GM19463 (cell line): ENCODE measurements at regions not wholly inside any gene's neighbourhood (a gene's known extent, or its start where the extent isn't known, plus 50 kb on each side); places are given as distances from the start of the nearest gene placed in this dataset.

Experiments
- ATAC-seq: cut with Tn5 transposase; IDR thresholded peaks from one replicate; pipeline ENCODE4 v1.9.1; 2021; ENCODE audit warnings: mild to moderate bottlenecking, moderate library complexity; ENCODE audit not compliant: unreplicated experiment

- no peak for ATAC-seq
These were observed 57.2 kb upstream of the PITRM1 start for GRCh38 chr10:3229815-3230214.

DNA sequence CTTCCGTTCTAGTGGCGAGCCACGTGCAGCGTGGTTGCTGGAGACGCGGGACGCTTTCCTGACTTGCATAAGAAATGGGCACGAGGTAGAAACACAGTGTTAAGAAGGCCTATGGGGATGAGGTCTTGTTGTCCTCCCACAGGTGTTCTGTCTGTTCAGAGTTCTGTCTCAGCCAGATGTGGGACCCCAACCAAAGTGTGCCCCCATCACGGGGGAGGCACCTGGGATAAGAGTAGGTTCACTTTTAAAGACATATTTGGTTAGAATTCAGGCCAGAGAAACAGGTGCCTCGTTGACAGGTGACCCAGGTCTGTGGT lies 56.0 kb upstream of the PITRM1 start:
- ATAC-seq, result no peak

DNA sequence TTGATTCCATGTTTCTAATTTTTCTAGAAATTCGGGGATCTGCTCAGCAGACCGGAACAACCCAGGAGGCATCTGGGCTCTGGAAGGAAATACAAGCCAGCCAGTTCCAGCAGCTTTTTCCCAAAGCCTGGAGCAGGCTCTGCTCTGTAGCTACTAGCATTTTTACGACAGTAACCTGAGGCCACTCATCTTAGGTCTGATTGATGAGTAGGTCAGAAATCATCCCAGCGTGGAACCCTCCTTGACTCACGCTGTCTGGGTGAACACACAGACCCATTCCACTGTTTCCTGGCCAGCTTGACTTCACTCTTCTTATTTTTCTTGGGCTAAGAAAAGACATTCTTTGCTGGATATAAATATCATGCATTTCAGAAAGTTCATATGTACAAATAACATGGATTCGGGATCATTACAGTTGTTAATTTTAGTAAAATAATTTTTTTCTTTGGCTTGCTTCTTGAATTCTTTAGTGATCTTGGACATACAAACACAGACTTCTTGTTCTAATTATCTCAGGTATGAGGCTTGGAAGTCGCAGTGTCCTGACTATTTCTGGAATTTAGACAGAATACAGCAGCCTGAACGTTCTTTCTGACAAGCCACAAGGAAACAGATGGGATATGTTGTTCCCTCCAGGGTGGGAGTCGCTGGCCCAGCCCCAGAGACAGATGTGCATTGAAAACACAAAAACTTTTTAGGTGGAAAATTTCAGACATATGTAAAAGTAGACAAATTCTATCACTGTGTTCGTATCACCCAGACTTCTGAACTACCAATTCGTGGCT lies 54.6 kb upstream of the PITRM1 start:
- ATAC-seq, result peak; percentile 12

GRCh38 chr10:3225561-3225960 lies 53.0 kb upstream of the PITRM1 start:
- no peak for ATAC-seq

- ATAC-seq, result no peak
These were observed 51.7 kb upstream of the PITRM1 start for GRCh38 chr10:3224241-3224640.

DNA sequence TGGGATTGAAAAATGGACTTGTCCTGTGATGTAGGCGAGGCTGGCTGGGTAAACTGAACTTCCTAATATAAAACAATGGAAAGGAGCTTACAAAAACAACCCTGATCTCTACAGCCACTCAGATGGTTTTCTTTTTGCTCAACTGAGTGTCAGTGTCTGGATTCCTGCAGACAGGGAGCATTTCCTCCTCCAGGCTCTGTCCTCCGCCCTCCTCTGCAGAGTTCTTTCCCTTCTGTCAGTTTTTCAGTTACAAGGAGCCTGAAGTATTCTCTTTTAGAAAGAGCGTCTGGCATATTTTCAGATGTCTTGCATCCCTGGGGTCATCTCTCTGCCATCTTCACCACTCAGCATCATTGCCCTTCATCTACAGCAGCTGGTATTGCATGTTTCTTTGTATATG lies 50.0 kb upstream of the PITRM1 start:
- ATAC-seq, result no peak
